Epithelial cell of proximal tubule (primary cell): ENCODE measurements at regions not wholly inside any gene's neighbourhood (a gene's known extent, or its start where the extent isn't known, plus 50 kb on each side); places are given as distances from the start of the nearest gene placed in this dataset.

ENCODE experiments used
- DNase-seq: peaks from one replicate; pipeline ENCODE4 v3.0.0-alpha.2; 2011; ENCODE audit warnings: low read depth
- H3K4me3 ChIP-seq: 2 replicates; pipeline ENCODE4 v1.5.1; 2011; ENCODE audit warnings: low read depth, mild to moderate bottlenecking, low read length
- TF ChIP-seq, protein P1 (sequence below): conservative IDR thresholded peaks from 2 replicates; pipeline ENCODE4 v1.5.1; 2012; ENCODE audit warnings: low read depth, mild to moderate bottlenecking, low read length

DNA sequence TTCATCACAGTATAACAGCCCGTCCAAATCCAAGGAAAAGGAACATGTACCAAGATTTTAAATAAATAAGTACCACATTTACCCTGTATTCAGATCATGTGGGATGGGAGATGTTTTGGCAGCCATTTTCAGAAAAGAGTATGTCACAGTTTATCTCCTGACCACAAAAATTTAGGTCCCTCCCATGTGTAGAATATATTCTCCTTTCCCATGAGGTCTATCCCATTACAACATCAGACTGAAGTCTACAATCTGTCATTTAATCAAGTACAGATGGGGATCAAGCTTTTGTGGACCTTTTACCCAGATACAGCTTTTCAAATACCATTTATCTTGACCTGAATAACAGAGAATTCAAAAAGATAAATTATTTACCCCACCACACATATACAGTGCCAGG lies 444.5 kb downstream of the PLOD2 start:
- TF ChIP-seq, protein P1, sequence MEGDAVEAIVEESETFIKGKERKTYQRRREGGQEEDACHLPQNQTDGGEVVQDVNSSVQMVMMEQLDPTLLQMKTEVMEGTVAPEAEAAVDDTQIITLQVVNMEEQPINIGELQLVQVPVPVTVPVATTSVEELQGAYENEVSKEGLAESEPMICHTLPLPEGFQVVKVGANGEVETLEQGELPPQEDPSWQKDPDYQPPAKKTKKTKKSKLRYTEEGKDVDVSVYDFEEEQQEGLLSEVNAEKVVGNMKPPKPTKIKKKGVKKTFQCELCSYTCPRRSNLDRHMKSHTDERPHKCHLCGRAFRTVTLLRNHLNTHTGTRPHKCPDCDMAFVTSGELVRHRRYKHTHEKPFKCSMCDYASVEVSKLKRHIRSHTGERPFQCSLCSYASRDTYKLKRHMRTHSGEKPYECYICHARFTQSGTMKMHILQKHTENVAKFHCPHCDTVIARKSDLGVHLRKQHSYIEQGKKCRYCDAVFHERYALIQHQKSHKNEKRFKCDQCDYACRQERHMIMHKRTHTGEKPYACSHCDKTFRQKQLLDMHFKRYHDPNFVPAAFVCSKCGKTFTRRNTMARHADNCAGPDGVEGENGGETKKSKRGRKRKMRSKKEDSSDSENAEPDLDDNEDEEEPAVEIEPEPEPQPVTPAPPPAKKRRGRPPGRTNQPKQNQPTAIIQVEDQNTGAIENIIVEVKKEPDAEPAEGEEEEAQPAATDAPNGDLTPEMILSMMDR, result no peak
- H3K4me3 ChIP-seq, result no peak overlapping the region

DNA sequence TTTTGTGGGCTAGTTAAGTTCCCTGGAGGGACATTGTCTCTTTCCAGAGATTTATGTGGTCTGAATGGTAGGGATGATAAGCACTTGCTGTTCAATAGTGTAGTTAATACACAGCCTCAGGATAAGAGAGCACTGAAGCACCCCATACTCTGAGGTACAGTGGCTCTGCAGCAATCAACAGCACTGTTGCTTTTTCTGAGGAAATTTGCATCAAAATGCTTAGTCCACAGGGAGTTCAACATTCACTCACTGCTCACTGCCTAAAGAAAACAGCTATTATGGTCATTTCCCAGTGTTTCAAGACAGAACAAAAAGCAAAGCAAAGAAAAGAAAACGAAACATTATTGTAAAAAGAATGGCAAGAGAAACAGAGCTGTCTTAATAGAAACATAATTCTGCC lies 441.9 kb downstream of the PLOD2 start:
- H3K4me3 ChIP-seq, result no peak overlapping the region
- TF ChIP-seq, protein P1, result no peak
- DNase-seq, result no peak

More for the DNA sequence above, 444.5 kb downstream of the PLOD2 start:
- DNase-seq, result no peak

DNA sequence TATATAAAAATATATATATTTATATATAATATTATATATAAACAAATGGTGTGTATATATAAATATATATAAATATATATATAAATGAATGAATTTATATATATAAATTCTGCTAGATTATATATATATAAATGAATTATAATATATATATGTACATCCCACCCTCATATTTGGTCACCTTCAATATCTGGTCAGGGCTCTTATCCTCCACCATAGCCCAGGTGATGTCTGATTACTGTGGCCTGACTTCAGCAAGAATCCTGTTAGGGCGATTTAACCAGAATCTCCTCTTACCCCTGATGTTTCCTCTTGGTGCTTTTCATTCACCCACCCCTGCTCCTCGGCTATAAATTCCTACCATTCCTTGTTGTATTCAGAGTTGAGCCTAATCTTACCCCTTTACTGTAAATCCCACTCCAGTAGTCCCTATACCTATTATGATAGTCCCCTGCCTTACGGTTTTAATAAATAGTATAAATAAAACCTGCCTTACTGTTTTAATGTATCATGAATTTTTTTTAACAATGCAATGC lies 439.6 kb downstream of the PLOD2 start:
- TF ChIP-seq, protein P1, result no peak
- no peak overlapping the region for H3K4me3 ChIP-seq
- DNase-seq, result no peak

DNA sequence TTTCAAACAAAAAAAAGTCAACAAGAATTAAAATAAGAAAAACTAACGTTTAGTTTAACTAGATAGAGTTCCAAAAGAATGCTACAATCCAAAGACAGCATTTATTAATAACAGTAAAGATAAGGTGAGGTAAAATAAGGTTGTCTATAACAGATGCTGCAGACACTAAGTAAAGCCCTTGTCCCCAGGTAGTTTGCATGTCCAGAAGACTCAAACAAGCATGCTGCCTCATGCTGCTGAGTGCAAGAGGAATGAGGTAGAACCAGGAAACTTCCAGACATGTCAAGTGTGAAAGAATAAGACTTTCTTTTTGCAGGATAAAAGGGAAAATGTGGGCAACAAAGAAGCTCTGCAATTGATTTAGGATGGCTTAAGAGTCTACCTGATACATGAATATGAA lies 439.2 kb downstream of the PLOD2 start:
- no peak overlapping the region for H3K4me3 ChIP-seq
- TF ChIP-seq, protein P1, result no peak
- DNase-seq, result no peak

DNA sequence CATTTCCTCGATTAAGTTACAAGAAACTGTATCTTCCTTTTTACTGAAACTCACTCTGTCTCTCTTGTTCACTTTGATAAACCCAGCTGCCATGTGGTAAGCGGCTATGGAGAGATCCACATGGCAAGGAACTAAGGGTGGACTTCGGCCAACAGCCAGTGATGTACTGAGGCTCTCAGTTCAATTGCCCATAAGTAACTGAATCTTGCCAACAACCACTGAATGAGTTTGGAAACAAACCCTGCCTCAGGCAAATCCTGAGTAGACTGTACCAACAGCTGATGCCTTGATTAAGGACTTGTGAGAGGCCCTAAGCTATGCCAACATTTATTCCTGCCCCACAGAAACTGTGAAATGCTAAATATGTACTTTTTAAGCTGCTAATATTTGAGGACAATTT lies 433.5 kb downstream of the PLOD2 start:
- no peak overlapping the region for H3K4me3 ChIP-seq
- TF ChIP-seq, protein P1, result no peak
- DNase-seq, result no peak

DNA sequence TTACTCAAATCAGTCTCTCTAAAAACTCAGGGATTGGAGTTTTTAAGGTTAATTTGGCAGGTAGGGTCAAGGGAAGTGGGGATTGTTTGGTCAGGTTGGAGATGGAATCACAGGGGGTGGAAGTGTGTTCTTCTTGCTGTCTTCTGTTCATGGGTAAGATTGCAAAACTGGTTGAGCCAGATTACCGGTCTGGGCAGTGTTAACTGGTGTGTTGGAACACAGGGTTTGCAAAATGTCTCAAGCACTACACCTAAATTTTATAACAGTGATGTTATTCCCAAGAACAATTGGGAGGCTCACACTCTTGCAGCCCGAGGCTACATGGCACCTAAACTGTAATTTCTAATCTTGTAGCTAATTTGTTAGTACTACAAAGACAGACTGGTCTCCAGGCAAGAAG lies 425.4 kb downstream of the PLOD2 start:
- no peak overlapping the region for H3K4me3 ChIP-seq
- TF ChIP-seq, protein P1, result no peak
- DNase-seq, result no peak

DNA sequence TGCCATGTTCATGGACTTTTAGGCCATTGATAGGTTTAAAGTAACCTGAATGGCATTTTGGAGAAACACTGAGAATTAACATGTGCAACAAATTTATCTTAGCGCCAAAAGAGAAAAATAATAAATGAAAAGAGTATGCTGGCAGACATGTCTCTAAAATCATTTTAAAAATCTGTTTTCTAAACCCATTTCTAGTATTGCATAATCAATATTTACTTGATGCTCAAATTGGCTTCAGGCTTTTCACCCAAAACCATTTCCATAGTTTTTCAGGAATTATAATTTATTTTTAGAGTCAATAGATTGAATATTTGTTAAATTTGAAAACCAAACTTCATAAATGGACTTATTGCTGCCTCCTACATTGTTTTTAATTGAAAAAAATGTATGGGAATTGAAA lies 423.0 kb downstream of the PLOD2 start:
- TF ChIP-seq, protein P1, result no peak
- DNase-seq, result no peak

More for the DNA sequence above, 423.0 kb downstream of the PLOD2 start:
- H3K4me3 ChIP-seq, result no peak overlapping the region
